ENCODE measurements at regions not wholly inside any gene's neighbourhood (a gene's known extent, or its start where the extent isn't known, plus 50 kb on each side); places are given as distances from the start of the nearest gene placed in this dataset.

DNA sequence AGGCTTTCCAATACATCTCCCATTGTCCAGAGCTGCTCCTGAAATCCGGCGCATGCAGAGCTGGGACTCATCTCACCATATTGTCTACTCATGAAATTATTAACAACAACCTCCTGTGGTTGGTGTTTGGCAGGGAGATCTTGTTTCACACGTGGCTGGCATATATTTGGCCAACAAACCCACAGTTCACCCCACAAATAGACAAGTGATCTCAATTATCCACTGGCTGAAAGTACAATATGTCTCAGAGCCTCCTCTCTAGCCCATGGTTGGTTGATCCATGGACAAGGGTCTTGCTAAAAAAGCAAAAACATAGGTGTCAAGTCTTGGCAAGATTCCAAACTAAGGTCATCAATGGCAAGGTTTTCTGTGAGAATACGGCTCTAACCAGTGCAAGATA, 386.9 kb downstream of the ETS1 start:
- TF ChIP-seq, protein P1, sequence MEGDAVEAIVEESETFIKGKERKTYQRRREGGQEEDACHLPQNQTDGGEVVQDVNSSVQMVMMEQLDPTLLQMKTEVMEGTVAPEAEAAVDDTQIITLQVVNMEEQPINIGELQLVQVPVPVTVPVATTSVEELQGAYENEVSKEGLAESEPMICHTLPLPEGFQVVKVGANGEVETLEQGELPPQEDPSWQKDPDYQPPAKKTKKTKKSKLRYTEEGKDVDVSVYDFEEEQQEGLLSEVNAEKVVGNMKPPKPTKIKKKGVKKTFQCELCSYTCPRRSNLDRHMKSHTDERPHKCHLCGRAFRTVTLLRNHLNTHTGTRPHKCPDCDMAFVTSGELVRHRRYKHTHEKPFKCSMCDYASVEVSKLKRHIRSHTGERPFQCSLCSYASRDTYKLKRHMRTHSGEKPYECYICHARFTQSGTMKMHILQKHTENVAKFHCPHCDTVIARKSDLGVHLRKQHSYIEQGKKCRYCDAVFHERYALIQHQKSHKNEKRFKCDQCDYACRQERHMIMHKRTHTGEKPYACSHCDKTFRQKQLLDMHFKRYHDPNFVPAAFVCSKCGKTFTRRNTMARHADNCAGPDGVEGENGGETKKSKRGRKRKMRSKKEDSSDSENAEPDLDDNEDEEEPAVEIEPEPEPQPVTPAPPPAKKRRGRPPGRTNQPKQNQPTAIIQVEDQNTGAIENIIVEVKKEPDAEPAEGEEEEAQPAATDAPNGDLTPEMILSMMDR (IDR thresholded peaks at IDR 0.05; ENCODE audit: insufficient read depth, missing control alignments): no peak
- DNase-seq (ENCODE audit: insufficient read length, low spot score) (no peak), FAIRE-seq (no peak)

DNA sequence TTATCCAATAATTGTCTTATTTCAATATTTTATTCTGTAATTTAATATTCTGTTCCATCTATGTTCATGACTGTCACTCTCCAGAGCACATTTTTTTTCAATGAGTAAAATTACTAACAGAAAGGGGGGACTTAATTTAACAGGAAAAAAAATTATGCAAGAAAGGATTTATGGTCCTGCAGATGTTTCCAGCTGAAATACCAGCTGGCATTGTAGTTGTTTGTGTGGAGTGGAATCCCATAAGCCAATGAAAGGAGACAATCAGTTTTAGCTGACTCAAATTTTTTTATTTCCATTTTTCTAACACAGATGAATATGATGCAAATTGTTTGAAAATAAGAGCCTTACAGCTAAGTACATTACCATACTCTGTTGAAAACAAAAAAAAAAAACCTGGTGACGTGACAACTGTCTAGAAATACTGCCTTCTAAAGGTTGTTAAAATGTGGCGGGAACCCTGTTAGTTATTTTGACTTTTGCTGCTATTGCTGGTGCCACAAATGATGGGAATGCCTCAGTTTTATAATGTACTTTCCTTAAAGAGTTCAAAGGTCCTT, 389.1 kb downstream of the ETS1 start:
- no peak for DNase-seq (ENCODE audit: insufficient read length, low spot score)
- no peak for FAIRE-seq
- TF ChIP-seq, protein P1 (IDR thresholded peaks at IDR 0.05; ENCODE audit: insufficient read depth, missing control alignments): no peak

GRCh38 chr11:128196235-128196634, 391.1 kb downstream of the ETS1 start:
- TF ChIP-seq, protein P1 (IDR thresholded peaks at IDR 0.05; ENCODE audit: insufficient read depth, missing control alignments): no peak
- DNase-seq (ENCODE audit: insufficient read length, low spot score): no peak
- no peak for FAIRE-seq

GRCh38 chr11:128195756-128196155, 391.6 kb downstream of the ETS1 start:
- DNase-seq (ENCODE audit: insufficient read length, low spot score): no peak
- TF ChIP-seq, protein P1 (IDR thresholded peaks at IDR 0.05; ENCODE audit: insufficient read depth, missing control alignments): no peak
- no peak for FAIRE-seq

DNA sequence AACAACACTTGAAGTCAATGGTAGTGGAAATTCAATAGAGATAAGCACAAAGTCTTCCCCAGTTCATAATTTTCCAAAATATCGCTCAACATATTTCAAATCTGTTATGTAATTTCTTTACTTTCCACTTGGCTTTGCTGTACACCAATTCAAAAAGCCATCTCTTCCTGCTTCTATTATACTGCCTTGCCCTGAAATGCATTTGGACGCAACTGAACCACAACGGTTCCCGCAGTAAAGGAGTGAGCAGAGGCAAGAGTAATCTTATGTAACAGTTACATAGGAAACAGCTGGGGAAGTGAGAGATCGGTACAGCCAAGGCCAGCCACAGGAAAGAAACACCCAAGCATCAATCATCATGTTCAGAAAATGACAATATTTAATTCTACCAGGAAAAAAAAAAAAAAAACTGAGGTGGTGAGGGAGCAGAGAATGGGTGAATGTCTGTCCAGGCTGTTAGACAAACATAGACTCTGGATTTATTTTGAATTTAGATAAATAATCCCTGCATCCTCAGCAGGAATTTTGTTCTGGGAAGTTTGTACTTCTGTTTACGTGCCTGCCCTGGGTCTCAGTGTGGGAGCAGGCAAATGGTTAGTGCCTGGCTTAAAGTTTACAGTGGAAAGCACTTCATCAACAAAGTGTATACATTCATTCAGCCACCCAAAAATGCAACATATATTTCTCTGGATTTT, 392.2 kb downstream of the ETS1 start:
- FAIRE-seq (no peak), DNase-seq (ENCODE audit: insufficient read length, low spot score) (no peak)
- TF ChIP-seq, protein P1 (IDR thresholded peaks at IDR 0.05; ENCODE audit: insufficient read depth, missing control alignments): no peak

GRCh38 chr11:128194216-128194615, 393.1 kb downstream of the ETS1 start:
- FAIRE-seq (no peak), DNase-seq (ENCODE audit: insufficient read length, low spot score) (no peak)
- TF ChIP-seq, protein P1 (IDR thresholded peaks at IDR 0.05; ENCODE audit: insufficient read depth, missing control alignments): no peak

- TF ChIP-seq, protein P1 (IDR thresholded peaks at IDR 0.05; ENCODE audit: insufficient read depth, missing control alignments): no peak
- FAIRE-seq: no peak
- DNase-seq (ENCODE audit: insufficient read length, low spot score): no peak
These were observed 393.7 kb downstream of the ETS1 start for GRCh38 chr11:128193615-128194014.
